HG03457 (cell line): ENCODE measurements at regions not wholly inside any gene's neighbourhood (a gene's known extent, or its start where the extent isn't known, plus 50 kb on each side); places are given as distances from the start of the nearest gene placed in this dataset.

Experiments
- ATAC-seq: cut with Tn5 transposase; IDR thresholded peaks from one replicate; pipeline ENCODE4 v1.9.1; 2021; ENCODE audit warnings: moderate number of reproducible peaks; ENCODE audit not compliant: unreplicated experiment

DNA sequence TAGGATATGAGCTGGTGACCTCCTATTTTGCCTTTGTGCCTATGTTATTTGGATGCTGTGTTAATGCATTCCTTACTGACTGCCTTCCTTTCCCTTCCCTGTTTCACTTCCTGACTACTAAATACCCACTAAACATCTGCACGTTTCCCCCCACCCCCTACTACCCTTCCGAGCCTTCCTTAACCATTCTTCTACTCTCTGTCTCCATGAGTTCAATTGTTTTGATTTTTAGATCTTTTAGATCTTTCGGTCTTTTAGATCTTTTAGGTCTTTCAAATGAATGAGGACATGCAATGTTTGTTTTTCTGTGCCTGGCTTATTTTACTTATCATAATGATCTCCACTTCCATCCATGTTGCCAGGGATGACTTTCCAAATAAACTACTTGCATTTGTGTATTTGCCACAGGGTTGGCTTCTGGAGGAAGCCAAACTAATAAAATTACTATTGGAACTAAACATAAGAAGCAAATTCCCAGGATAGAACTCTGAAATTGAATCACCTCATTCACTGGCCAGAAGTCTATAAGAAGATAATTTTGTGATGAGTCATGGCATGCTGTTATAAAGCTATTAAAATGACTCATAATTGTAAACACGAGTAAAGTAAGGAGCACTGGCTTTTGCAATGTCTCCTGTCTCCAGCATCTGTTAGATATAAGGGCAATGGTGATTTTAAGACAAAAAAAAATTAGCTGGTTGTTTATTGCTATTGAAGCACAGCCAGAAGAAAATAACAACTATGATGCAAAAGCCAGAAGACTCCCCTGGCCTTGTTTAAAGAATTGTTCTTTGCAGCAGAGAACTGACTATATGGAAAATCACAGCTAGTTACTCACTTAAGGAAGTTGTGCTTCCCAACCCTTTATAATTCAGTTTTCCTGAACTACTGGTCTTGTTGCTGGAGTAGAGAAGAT lies 586.3 kb downstream of the LRFN5 start:
- ATAC-seq, result no peak

- no peak for ATAC-seq
These were observed 584.1 kb downstream of the LRFN5 start for GRCh38 chr14:42190744-42191143.

DNA sequence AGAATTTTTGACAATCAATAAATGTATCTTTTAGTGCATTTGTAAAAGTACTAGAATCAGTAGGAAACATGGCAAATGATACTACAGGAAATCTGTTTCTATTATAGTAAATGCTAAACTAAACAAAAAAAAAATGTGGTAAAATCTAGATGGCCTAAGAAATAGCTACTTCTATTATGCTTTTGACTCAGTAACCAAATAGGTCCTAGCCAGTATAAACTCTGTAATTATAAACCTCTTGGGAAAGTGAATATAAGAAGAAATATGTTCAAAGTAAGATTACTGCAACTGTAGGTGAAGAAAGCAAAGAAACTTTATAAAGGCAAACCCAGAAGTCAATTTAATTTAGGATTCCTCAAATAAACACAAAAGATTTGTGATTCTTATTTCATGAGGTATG lies 581.2 kb downstream of the LRFN5 start:
- ATAC-seq, result no peak

DNA sequence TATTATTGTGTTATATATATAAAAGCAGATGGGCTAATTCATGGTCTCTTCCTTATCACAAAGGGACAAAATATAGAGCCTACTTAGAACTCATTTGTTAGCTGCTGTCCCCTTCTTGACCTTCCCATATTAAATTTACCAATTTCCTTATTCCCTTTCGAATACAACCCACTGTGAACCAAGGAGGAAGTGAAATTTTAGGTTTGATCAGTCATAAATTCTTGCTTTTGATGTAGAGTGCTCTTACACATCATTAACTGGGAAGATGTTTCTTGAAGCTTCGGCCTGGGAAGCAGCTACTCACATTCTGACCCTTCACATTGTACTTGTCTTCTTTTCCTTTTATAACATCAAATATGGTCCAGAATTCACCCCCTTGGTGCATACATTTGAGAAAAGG lies 579.0 kb downstream of the LRFN5 start:
- no peak for ATAC-seq

- no peak for ATAC-seq
These were observed 567.7 kb downstream of the LRFN5 start for GRCh38 chr14:42174357-42174756.

- ATAC-seq, result no peak
These were observed 566.5 kb downstream of the LRFN5 start for GRCh38 chr14:42173206-42173605.

DNA sequence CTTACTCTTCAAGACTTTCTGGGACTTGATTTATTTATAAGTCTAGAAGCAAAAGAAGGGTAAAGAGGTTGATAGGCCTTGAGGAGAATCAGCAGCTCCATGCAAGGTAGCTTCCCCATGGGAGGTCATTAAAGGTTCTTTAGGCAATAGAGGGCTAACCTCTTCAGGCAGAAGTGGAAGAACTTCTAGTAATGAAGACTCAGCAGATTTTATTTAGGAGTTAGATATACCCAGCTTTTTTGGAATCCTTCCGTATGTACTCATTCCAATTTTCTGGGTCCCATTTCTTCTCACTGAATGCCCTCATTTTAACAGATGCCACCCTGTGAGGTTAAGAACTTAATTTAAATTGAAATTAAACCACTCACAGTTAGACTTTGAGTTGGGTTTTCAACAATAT lies 565.6 kb downstream of the LRFN5 start:
- no peak for ATAC-seq

GRCh38 chr14:42163136-42163535 lies 556.5 kb downstream of the LRFN5 start:
- ATAC-seq, result no peak

- no peak for ATAC-seq
These were observed 552.5 kb downstream of the LRFN5 start for GRCh38 chr14:42159138-42159537.

DNA sequence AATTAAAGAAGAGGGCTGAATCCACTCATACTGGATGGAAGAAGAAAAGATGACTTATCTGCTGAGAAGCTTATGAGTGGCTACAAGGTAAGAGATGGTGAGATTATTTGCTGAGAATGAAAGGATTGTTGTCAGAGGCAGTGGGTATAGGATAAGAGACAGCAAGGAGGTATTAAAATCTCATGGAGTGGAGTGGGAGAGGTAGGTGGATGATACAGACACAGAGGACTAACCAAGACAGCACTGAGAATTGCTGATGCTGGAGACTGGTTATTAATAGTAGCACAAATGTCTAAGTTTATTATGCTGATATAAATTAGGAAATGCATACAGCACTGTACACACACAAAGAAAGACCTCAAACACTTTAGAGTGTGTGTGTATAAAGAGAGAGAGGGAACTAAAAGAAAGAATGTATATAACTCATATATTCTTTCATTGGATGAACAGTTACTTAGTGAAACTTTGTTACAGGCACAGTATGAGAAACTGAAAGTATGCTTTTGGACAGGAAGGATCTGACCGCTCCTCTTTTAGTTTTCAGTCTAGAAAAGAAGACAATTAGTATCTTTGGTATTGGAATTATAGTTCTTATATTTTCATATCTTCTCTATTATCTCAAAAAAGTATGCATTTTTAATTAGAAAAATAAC lies 543.1 kb downstream of the LRFN5 start:
- no peak for ATAC-seq

GRCh38 chr14:42145766-42146165 lies 539.1 kb downstream of the LRFN5 start:
- ATAC-seq, result no peak

DNA sequence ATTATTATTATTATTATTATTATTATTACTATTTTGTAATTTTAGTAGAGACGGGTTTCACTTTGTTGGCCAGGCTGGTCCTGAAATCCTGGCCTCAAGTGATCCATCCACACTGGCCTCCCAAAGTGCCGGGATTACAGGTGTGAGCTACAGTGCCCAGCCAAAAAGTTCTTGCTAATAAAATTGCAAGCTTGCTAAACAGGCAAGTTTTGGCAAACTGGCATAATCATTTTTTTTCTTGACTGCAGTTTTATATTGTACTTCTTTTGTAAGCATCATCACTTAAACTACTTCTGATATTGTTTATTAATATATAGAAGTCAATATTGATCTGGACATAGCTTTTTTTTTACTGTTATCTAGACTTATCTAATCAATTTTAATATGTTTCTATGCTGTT lies 536.4 kb downstream of the LRFN5 start:
- no peak for ATAC-seq

DNA sequence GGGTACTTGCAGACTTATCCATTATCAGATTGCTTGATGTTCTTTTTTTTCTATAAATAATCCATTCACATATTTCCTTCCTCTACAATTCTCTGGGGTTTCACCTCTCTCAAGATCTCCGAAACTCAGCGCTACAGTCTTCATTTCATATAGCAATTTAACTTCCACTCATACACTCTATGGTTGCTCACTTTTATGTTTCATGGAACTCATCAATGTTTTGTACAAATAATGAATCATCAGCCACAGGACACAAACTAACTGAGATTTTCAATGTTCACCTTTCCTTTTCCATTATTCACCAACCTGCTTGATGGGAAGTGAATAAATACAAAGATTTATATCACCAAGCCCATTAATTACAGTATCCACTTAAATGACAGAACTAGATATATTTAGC lies 534.7 kb downstream of the LRFN5 start:
- no peak for ATAC-seq

DNA sequence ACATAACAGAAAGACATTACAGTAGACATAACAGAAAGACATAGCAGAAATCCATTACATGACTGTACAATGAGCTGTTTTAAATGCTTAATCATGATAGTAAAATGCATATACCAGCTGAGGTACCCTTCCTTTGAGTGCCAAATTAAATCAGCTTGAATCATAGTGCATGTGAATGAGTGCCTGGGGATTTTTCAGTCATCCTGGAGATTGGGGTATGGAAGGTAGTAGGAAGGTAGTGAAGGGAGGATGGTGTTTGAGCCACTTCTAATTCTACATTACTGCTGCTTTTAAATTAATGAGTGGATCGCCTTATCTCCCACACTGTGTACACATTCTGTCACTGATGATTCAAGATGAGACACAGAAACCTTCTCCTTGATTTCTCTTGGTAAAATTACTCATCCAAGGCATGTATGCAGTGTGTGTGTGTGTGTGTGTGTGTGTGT lies 534.2 kb downstream of the LRFN5 start:
- no peak for ATAC-seq

DNA sequence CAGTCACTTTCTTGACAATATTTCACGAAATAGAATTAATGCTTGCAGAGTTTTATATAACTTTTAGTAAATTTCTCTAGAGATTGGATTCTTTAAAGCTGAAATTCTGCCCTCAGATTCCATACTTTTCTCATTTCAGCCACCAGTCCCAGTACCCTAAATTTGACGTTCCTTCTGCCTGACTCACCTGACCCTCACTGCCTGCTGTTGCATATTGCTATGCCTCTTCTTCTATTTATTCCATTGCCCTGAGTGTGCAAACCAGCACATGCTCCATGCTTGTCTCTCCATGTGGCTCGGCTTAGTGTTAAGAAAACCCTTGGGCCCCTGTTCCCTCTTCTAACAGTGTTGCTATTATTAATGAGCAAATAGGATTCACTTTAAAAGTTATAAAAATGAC lies 533.3 kb downstream of the LRFN5 start:
- ATAC-seq, result no peak

DNA sequence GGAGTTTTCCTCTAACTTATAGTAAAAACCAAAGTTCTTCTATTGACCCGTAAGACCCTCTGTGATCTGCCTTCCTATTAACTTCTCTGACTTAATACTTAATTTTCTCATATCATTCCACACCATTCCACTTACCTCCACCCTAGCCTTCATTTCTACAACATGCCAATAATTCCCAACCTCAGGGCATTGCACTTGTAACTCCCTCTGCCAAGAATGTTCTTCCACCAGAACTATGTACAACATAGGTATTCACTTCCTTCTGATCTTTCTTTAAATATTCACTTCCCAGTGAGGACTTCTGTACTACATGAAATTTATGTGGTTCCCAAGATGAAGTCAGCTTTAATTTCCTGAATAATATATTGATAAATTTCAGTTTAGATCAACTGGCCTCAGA lies 531.7 kb downstream of the LRFN5 start:
- no peak for ATAC-seq

- no peak for ATAC-seq
These were observed 524.1 kb downstream of the LRFN5 start for GRCh38 chr14:42130815-42131214.

GRCh38 chr14:42123526-42123925 lies 516.9 kb downstream of the LRFN5 start:
- no peak for ATAC-seq

DNA sequence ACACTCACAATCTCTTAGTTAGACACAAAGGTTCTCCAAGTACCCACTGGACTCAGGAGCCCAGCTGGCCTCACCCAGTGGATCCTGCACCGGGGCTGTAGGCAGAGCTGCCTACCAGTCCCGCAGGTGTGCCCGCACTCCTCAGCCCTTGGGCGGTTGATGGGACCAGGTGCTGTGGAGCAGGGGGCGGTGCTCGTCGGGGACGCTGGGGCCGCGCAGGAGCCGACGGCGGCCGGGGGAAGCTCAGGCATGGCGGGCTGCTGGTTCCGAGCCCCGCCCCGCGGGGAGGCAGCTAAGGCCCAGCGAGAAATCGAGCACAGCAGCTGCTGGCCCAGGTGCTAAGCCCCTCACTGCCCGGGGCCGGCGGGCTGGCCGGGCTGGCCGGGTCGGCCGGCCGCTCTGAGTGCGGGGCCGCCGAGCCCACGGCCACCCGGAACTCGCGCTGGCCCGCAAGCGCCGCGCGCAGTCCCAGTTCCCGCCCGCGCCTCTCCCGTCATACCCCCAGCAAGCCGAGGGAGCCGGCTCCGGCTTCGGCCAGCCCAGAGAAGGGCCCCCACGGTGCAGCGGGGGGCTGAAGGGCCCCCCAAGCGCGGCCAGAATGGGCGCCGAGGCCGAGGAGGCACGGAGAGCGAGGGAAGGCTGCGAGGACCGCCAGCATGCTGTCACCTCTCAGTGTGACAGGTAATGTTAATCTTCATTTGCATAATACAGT lies 506.8 kb downstream of the LRFN5 start:
- no peak for ATAC-seq

DNA sequence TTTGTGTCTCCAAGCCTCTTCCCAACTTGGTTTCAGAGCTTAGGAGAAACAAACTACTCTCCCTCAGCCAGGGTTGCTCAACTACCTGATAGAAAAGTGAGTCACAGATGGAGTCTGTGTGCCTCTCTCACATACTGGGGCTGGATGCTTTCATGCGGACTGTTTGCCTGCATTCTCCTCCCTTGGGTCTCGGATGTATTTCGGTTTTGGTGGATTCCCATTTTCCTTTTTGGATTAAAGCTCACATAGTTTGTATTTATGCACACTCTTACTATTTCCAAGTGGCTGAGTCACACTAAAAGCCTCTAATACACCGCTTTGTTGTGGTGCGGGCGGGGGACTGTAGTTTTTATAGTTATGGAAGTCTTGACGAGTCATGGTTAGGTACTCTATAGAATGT lies 505.4 kb downstream of the LRFN5 start:
- no peak for ATAC-seq

- ATAC-seq, result no peak
These were observed 504.7 kb downstream of the LRFN5 start for GRCh38 chr14:42111355-42111754.

DNA sequence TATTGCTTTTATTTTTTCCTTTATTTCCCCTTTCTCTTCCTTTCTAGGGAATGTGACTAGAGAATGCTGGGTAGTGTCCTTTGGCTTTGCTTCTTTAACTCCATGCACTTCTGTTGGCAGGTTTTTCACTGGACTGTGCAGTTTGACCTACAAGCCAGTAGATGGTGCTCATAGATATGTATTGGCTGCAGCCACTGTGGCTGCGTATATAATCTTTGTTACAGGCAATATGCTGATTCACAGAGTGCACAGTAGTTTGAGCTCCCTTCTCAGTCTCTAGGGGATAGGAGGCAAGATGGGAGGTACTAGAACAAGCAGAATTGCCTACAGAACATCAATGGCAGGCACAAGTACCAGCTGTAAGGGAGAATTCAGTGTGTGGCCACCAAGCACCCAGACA lies 503.5 kb downstream of the LRFN5 start:
- ATAC-seq, result no peak
